Astrocyte (in vitro differentiated cells and primary cell): ENCODE measurements at regions not wholly inside any gene's neighbourhood (a gene's known extent, or its start where the extent isn't known, plus 50 kb on each side); places are given as distances from the start of the nearest gene placed in this dataset.

Experiments used
- EZH2 ChIP-seq: IDR thresholded peaks from 2 replicates; pipeline ENCODE4 v1.6.1; 2012; ENCODE audit warnings: mild to moderate bottlenecking, low read length, inconsistent platforms; ENCODE audit not compliant: insufficient read depth
- TF ChIP-seq, protein P1 (sequence below): IDR thresholded peaks from 2 replicates; pipeline ENCODE4 v1.5.1; 2011; ENCODE audit warnings: low read depth, mild to moderate bottlenecking, inconsistent platforms, low read length, moderate library complexity; ENCODE audit not compliant: insufficient read depth

GRCh38 chr22:48496987-48497650, 1330.6 kb downstream of the BRD1 start:
- TF ChIP-seq, protein P1, sequence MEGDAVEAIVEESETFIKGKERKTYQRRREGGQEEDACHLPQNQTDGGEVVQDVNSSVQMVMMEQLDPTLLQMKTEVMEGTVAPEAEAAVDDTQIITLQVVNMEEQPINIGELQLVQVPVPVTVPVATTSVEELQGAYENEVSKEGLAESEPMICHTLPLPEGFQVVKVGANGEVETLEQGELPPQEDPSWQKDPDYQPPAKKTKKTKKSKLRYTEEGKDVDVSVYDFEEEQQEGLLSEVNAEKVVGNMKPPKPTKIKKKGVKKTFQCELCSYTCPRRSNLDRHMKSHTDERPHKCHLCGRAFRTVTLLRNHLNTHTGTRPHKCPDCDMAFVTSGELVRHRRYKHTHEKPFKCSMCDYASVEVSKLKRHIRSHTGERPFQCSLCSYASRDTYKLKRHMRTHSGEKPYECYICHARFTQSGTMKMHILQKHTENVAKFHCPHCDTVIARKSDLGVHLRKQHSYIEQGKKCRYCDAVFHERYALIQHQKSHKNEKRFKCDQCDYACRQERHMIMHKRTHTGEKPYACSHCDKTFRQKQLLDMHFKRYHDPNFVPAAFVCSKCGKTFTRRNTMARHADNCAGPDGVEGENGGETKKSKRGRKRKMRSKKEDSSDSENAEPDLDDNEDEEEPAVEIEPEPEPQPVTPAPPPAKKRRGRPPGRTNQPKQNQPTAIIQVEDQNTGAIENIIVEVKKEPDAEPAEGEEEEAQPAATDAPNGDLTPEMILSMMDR, result no peak
- no peak for TF ChIP-seq EZH2
